ENCODE measurements at regions not wholly inside any gene's neighbourhood (a gene's known extent, or its start where the extent isn't known, plus 50 kb on each side); places are given as distances from the start of the nearest gene placed in this dataset.

- TF ChIP-seq CTCF (IDR thresholded peaks at IDR 0.05) (no peak), POLR2AphosphoS5 (IDR thresholded peaks at IDR 0.05) (no peak)
These were observed 1656.6 kb upstream of the IGFBP7 start for GRCh38 chr4:58766763-58767162.
